SK-MEL-5 (cell line): ENCODE measurements at regions not wholly inside any gene's neighbourhood (a gene's known extent, or its start where the extent isn't known, plus 50 kb on each side); places are given as distances from the start of the nearest gene placed in this dataset.
"Not testable (repeated sequence)": the region's sequence is repeated elsewhere in the genome, so short reads cannot be mapped to it uniquely, and the experiment has no call there.

Experiments used
- DNase-seq: peaks from one replicate; pipeline ENCODE4 v3.0.0-alpha.2; 2016; ENCODE audit warnings: low read depth, low spot score
- in situ Hi-C: cut with HindIII; loops from 2 replicates; pipeline ENCODE4 v1.10.0; 2016; ENCODE audit warnings: low sequenced_read_pairs, high pct_unique_total_duplicates, low pct_unique_long_range_greater_than_20kb

GRCh38 chr11:39617971-39618370, 1841.5 kb downstream of the LRRC4C start:
- DNase-seq: no peak
- in situ Hi-C loops: no loop called here

- no peak for DNase-seq
- in situ Hi-C loops: no loop called here
Measured at GRCh38 chr11:39589391-39589790, 1870.1 kb downstream of the LRRC4C start.

GRCh38 chr11:39586036-39586435, 1873.4 kb downstream of the LRRC4C start:
- DNase-seq: no peak
- in situ Hi-C loops: no loop called here

- no peak for DNase-seq
- in situ Hi-C loops: no loop called here
Measured at GRCh38 chr11:39571081-39571480, 1888.4 kb downstream of the LRRC4C start.

GRCh38 chr11:39570526-39570925, 1888.9 kb downstream of the LRRC4C start:
- DNase-seq: no peak
- in situ Hi-C loops: no loop called here

GRCh38 chr11:39569789-39570188, 1889.7 kb downstream of the LRRC4C start:
- in situ Hi-C loops: no loop called here
- DNase-seq: no peak

GRCh38 chr11:39542460-39542859, 1917.0 kb downstream of the LRRC4C start:
- in situ Hi-C loops: no loop called here
- no peak for DNase-seq

- in situ Hi-C loops: no loop called here
- no peak for DNase-seq
Measured at GRCh38 chr11:39541945-39542351, 1917.5 kb downstream of the LRRC4C start.

- DNase-seq, in situ Hi-C loops: not testable (repeated sequence)
Measured at GRCh38 chr11:39536323-39536722, 1923.1 kb downstream of the LRRC4C start.
